Stimulated activated CD4-positive, alpha-beta T cell treated with anti-CD3 and anti-CD28 coated beads, Interleukin-2, amount 100 ng/mL, for 48 hours (primary cell): ENCODE measurements at regions not wholly inside any gene's neighbourhood (a gene's known extent, or its start where the extent isn't known, plus 50 kb on each side); places are given as distances from the start of the nearest gene placed in this dataset.
"Not testable (repeated sequence)": the region's sequence is repeated elsewhere in the genome, so short reads cannot be mapped to it uniquely, and the experiment has no call there.

Experiments
- DNase-seq, 2 donors: peaks; one replicate each; pipeline ENCODE4 v3.0.0-alpha.2; 2020

- no peak for DNase-seq
Observed at GRCh38 chr3:150149651-150150051, 179.0 kb upstream of the PFN2 start.

- DNase-seq: no peak
Observed at GRCh38 chr3:150148227-150148626, 177.5 kb upstream of the PFN2 start.

GRCh38 chr3:150147776-150148175 is 177.1 kb upstream of the PFN2 start:
- no peak for DNase-seq

GRCh38 chr3:150146991-150147761 is 176.5 kb upstream of the PFN2 start:
- no peak for DNase-seq

- DNase-seq: no peak
Observed at GRCh38 chr3:150145659-150146058, 175.0 kb upstream of the PFN2 start.

- DNase-seq: no peak
Observed at GRCh38 chr3:150144191-150144708, 173.6 kb upstream of the PFN2 start.

GRCh38 chr3:150142936-150143335 is 172.2 kb upstream of the PFN2 start:
- DNase-seq: no peak

GRCh38 chr3:150141790-150142326 is 171.2 kb upstream of the PFN2 start:
- no peak for DNase-seq

GRCh38 chr3:150140614-150141321 is 170.1 kb upstream of the PFN2 start:
- no peak for DNase-seq

GRCh38 chr3:150138824-150139223 is 168.1 kb upstream of the PFN2 start:
- DNase-seq: no peak

GRCh38 chr3:150136242-150136641 is 165.5 kb upstream of the PFN2 start:
- DNase-seq: no peak

GRCh38 chr3:150135287-150135721 is 164.6 kb upstream of the PFN2 start:
- no peak for DNase-seq

GRCh38 chr3:150133293-150133692 is 162.6 kb upstream of the PFN2 start:
- no peak for DNase-seq

- no peak for DNase-seq
Observed at GRCh38 chr3:150132101-150132749, 161.5 kb upstream of the PFN2 start.

- DNase-seq: no peak
Observed at GRCh38 chr3:150131663-150132062, 161.0 kb upstream of the PFN2 start.

GRCh38 chr3:150130404-150131100 is 159.9 kb upstream of the PFN2 start:
- DNase-seq: no peak

GRCh38 chr3:150129166-150129565 is 158.5 kb upstream of the PFN2 start:
- DNase-seq: no peak

GRCh38 chr3:150128126-150128525 is 157.4 kb upstream of the PFN2 start:
- DNase-seq: no peak

GRCh38 chr3:150127011-150127490 is 156.4 kb upstream of the PFN2 start:
- no peak for DNase-seq

GRCh38 chr3:150124142-150124541 is 153.4 kb upstream of the PFN2 start:
- no peak for DNase-seq

GRCh38 chr3:150123249-150123648 is 152.6 kb upstream of the PFN2 start:
- not testable (repeated sequence) for DNase-seq

- no peak for DNase-seq
Observed at GRCh38 chr3:150118219-150118618, 147.5 kb upstream of the PFN2 start.

GRCh38 chr3:150117076-150117475 is 146.4 kb upstream of the PFN2 start:
- DNase-seq: no peak
